ENCODE measurements at regions not wholly inside any gene's neighbourhood (a gene's known extent, or its start where the extent isn't known, plus 50 kb on each side); places are given as distances from the start of the nearest gene placed in this dataset.

GRCh38 chr17:52594516-52594915, 436.0 kb upstream of the CA10 start:
- intact Hi-C loops (cut with DNase I) = no loop called here
- H3K36me3 ChIP-seq = no peaks in the 10 kb centered on the region
- no peaks in the 10 kb centered on the region for H3K27me3 ChIP-seq
- DNase-seq (ENCODE audit: extremely low spot score in 2 of 2) = peak in 1 of 2 donors; percentile 87
- TF ChIP-seq POLR2A (IDR thresholded peaks at IDR 0.05) = no peak
- no peak for TF ChIP-seq POLR2AphosphoS5 (IDR thresholded peaks at IDR 0.05; ENCODE audit: insufficient read depth in 1 of 2, low read depth in 1 of 2)
- TF ChIP-seq CTCF (IDR thresholded peaks at IDR 0.05) = no peak
- H3K27ac ChIP-seq = no peak overlapping the region
- H3K4me3 ChIP-seq = no peak overlapping the region
- no peaks in the 10 kb centered on the region for H3K9me3 ChIP-seq
- H3K4me1 ChIP-seq = no peaks in the 10 kb centered on the region

GRCh38 chr17:52546990-52547389, 388.5 kb upstream of the CA10 start:
- Histone ChIP-seq H3K27me3 (no peaks in the 10 kb centered on the region), H3K9me3 (no peaks in the 10 kb centered on the region), H3K36me3 (no peaks in the 10 kb centered on the region), H3K4me1 (no peaks in the 10 kb centered on the region), H3K4me3 (no peak overlapping the region), H3K27ac (no peak overlapping the region)
- DNase-seq (ENCODE audit: extremely low spot score in 2 of 2) = no peak
- TF ChIP-seq POLR2AphosphoS5 (IDR thresholded peaks at IDR 0.05; ENCODE audit: insufficient read depth in 1 of 2, low read depth in 1 of 2) = no peak
- no peak for TF ChIP-seq CTCF (IDR thresholded peaks at IDR 0.05)
- no peak for TF ChIP-seq POLR2A (IDR thresholded peaks at IDR 0.05)
- intact Hi-C loops (cut with DNase I) = no loop called here

GRCh38 chr17:52546493-52546892, 388.0 kb upstream of the CA10 start:
- H3K36me3 ChIP-seq = no peaks in the 10 kb centered on the region
- no peak for TF ChIP-seq POLR2A (IDR thresholded peaks at IDR 0.05)
- TF ChIP-seq POLR2AphosphoS5 (IDR thresholded peaks at IDR 0.05; ENCODE audit: insufficient read depth in 1 of 2, low read depth in 1 of 2) = no peak
- intact Hi-C loops (cut with DNase I) = no loop called here

GRCh38 chr17:52537421-52537820, 378.9 kb upstream of the CA10 start:
- Histone ChIP-seq H3K4me1 (no peaks in the 10 kb centered on the region), H3K36me3 (no peaks in the 10 kb centered on the region), H3K27ac (no peak overlapping the region), H3K27me3 (no peaks in the 10 kb centered on the region), H3K9me3 (no peaks in the 10 kb centered on the region), H3K4me3 (no peak overlapping the region)
- intact Hi-C loops (cut with DNase I) = no loop called here
- no peak for DNase-seq (ENCODE audit: extremely low spot score in 2 of 2)
- TF ChIP-seq POLR2AphosphoS5 (IDR thresholded peaks at IDR 0.05; ENCODE audit: insufficient read depth in 1 of 2, low read depth in 1 of 2) (no peak), CTCF (IDR thresholded peaks at IDR 0.05) (no peak), POLR2A (IDR thresholded peaks at IDR 0.05) (no peak)

More at GRCh38 chr17:52546493-52546892, 388.0 kb upstream of the CA10 start:
- Histone ChIP-seq H3K27me3 (no peaks in the 10 kb centered on the region), H3K4me3 (no peak overlapping the region), H3K4me1 (no peaks in the 10 kb centered on the region), H3K27ac (no peak overlapping the region), H3K9me3 (no peaks in the 10 kb centered on the region)
- DNase-seq (ENCODE audit: extremely low spot score in 2 of 2) = no peak

- no peak for DNase-seq (ENCODE audit: extremely low spot score in 2 of 2)
- Histone ChIP-seq H3K36me3 (no peaks in the 10 kb centered on the region), H3K27ac (no peak overlapping the region), H3K27me3 (no peaks in the 10 kb centered on the region), H3K9me3 (no peaks in the 10 kb centered on the region), H3K4me3 (no peak overlapping the region), H3K4me1 (no peaks in the 10 kb centered on the region)
- TF ChIP-seq POLR2AphosphoS5 (IDR thresholded peaks at IDR 0.05; ENCODE audit: insufficient read depth in 1 of 2, low read depth in 1 of 2) (no peak), POLR2A (IDR thresholded peaks at IDR 0.05) (no peak), CTCF (IDR thresholded peaks at IDR 0.05) (no peak)
- intact Hi-C loops (cut with DNase I) = no loop called here
Observed at GRCh38 chr17:52536489-52536888, 378.0 kb upstream of the CA10 start.

All from vagina (tissue), 2 donors.